GM12878 (cell line): ENCODE measurements at regions not wholly inside any gene's neighbourhood (a gene's known extent, or its start where the extent isn't known, plus 50 kb on each side); places are given as distances from the start of the nearest gene placed in this dataset.

Source experiments
- ATAC-seq: fragments of 200-7000 bp; cut with Tn5 transposase; 3 replicates; pipeline ENCODE4 v1.9.1; 2020; ENCODE audit warnings: mild to moderate bottlenecking, moderate library complexity
- BruUV-seq: library from RNA; stranded (reverse); fragments of 400-500 nt; replicated peaks from 2 replicates; lab custom pipeline; 2021; lab: Mats Ljungman, UMichigan
- CTCF ChIA-PET: fragments of 300-600 bp; sonication (Branson Sonifier 250); formaldehyde crosslinking; extraction: SDS; loops from one replicate; lab custom pipeline; 2021; ENCODE audit warnings: inconsistent platforms; lab: Yijun Ruan, JAX
- POLR2A ChIA-PET: fragments of 350-600 bp; formaldehyde crosslinking; extraction: SDS; loops from one replicate; lab custom pipeline; 2021; ENCODE audit warnings: inconsistent platforms; lab: Charles Lee
- RAD21 ChIA-PET: fragments of 300-600 bp; sonication (Branson Sonifier 250); formaldehyde crosslinking; loops from one replicate; lab custom pipeline; 2023; ENCODE audit warnings: antibody characterized with exemption; ENCODE audit not compliant: unreplicated experiment; lab: Charles Lee
- SMC1A ChIA-PET: fragments of 300-600 bp; sonication (Branson Sonifier 250); formaldehyde crosslinking; loops from one replicate; lab custom pipeline; 2023; ENCODE audit not compliant: unreplicated experiment, uncharacterized antibody; lab: Charles Lee
- DNase-seq: peaks from one replicate; pipeline ENCODE4 v3.0.0-alpha.2; 2011; ENCODE audit warnings: low read depth, low spot score
- FAIRE-seq: peaks from 3 replicates; lab custom pipeline; 2011; peaks lifted over from hg19 to GRCh38; lab: Jason Lieb, UNC
- H2AFZ ChIP-seq: 2 replicates; pipeline ENCODE4 v1.6.0; 2011; ENCODE audit warnings: low read depth, low read length, control low read depth; ENCODE audit not compliant: control insufficient read depth
- H3K27ac ChIP-seq: 2 replicates; pipeline ENCODE4 v1.5.1; 2011; ENCODE audit warnings: control low read depth; ENCODE audit not compliant: control insufficient read depth, insufficient read depth
- H3K27me3 ChIP-seq, 2 experiments: replicated peaks in 1 of 2; 2 replicates each; pipeline versions ENCODE4 v1.6.0 to v1.6.1; 2011; ENCODE audit warnings: low read length in 1 of 2; ENCODE audit not compliant: control insufficient read depth in 2 of 2, insufficient read depth in 2 of 2
- H3K36me3 ChIP-seq, 2 experiments: 2 replicates each; pipeline ENCODE4 v1.5.1; 2011; ENCODE audit warnings: low read length in 1 of 2; ENCODE audit not compliant: control insufficient read depth in 2 of 2, insufficient read depth in 2 of 2
- H3K4me1 ChIP-seq: 2 replicates; pipeline ENCODE4 v1.6.1; 2011; ENCODE audit warnings: mild to moderate bottlenecking, low read length, moderate library complexity, mixed read lengths; ENCODE audit not compliant: control insufficient read depth, insufficient read depth
- H3K4me2 ChIP-seq: 2 replicates; pipeline ENCODE4 v1.6.0; 2011; ENCODE audit warnings: control low read depth; ENCODE audit not compliant: control insufficient read depth, insufficient read depth
- H3K4me3 ChIP-seq: fragments of 200-600 bp; sonication (generic); 2 replicates; pipeline ENCODE4 v1.5.1; 2016
- H3K79me2 ChIP-seq: 2 replicates; pipeline ENCODE4 v1.6.0; 2011; ENCODE audit warnings: low read length; ENCODE audit not compliant: control insufficient read depth, insufficient read depth
- H3K9ac ChIP-seq: 2 replicates; pipeline ENCODE4 v1.8.0; 2011; ENCODE audit warnings: low read length, control low read depth, mixed read lengths; ENCODE audit not compliant: control insufficient read depth, insufficient read depth
- H3K9me3 ChIP-seq: replicated peaks from 3 replicates; pipeline ENCODE4 v1.5.1; 2011; ENCODE audit warnings: mild to moderate bottlenecking, low read length; ENCODE audit not compliant: control insufficient read depth, insufficient read depth
- H4K20me1 ChIP-seq: 2 replicates; pipeline ENCODE4 v1.6.0; 2011; ENCODE audit not compliant: control insufficient read depth, insufficient read depth
- ASH2L ChIP-seq: fragments of 300-600, 200-600 bp; sonication (generic); IDR thresholded peaks from 2 replicates; pipeline ENCODE4 v1.6.1; 2017; ENCODE audit warnings: low read depth, mild to moderate bottlenecking, borderline replicate concordance
- BACH1 ChIP-seq: fragments of 450-650 bp; IDR thresholded peaks from 2 replicates; pipeline ENCODE4 v1.6.1; 2017; ENCODE audit warnings: mild to moderate bottlenecking, borderline replicate concordance
- HDAC6 ChIP-seq: fragments of 200-600 bp; sonication (generic); IDR thresholded peaks from one replicate; pipeline ENCODE4 v1.8.0; 2017; ENCODE audit warnings: antibody characterized with exemption; ENCODE audit not compliant: unreplicated experiment
- MEF2A ChIP-seq: IDR thresholded peaks from 2 replicates; pipeline ENCODE4 v1.6.1; 2011; ENCODE audit warnings: low read depth, mild to moderate bottlenecking, low read length, moderate library complexity; ENCODE audit not compliant: insufficient read depth
- NR2F1 ChIP-seq: fragments of 450-650 bp; conservative IDR thresholded peaks from 2 replicates; pipeline ENCODE4 v1.6.1; 2017; ENCODE audit warnings: mild to moderate bottlenecking
- RAD21 ChIP-seq: IDR thresholded peaks from 2 replicates; pipeline ENCODE4 v1.6.1; 2011; ENCODE audit warnings: mild to moderate bottlenecking, low read depth, low read length, moderate library complexity; ENCODE audit not compliant: insufficient read depth
- SMC3 ChIP-seq: IDR thresholded peaks from 2 replicates; pipeline ENCODE4 v1.6.1; 2011; ENCODE audit warnings: low read length, improper control_type of control experiment, borderline replicate concordance
- SP1 ChIP-seq: IDR thresholded peaks from one replicate; pipeline ENCODE4 v1.6.1; 2011; ENCODE audit warnings: low read depth, low read length
- WGBS: methylation state at CpG from one replicate; pipeline ENCODE4 v1.1.6; 2016; ENCODE audit warnings: low lambda C conversion rate; ENCODE audit not compliant: insufficient replicate concordance, insufficient coverage; ENCODE audit errors: missing lambda C conversion rate; 5-methylcytosine and 5-hydroxymethylcytosine counted together
- in situ Hi-C: fragments of 300-500 bp; cut with MboI; formaldehyde crosslinking; loops from 9 replicates; pipeline ENCODE4 v1.14.3; 2018; ENCODE audit warnings: mixed read lengths
- intact Hi-C: fragments of 100-400 bp; cut with micrococcal nuclease; formaldehyde crosslinking; loops from one replicate; pipeline ENCODE4 v1.14.2; 2022; ENCODE audit not compliant: unreplicated experiment

DNA sequence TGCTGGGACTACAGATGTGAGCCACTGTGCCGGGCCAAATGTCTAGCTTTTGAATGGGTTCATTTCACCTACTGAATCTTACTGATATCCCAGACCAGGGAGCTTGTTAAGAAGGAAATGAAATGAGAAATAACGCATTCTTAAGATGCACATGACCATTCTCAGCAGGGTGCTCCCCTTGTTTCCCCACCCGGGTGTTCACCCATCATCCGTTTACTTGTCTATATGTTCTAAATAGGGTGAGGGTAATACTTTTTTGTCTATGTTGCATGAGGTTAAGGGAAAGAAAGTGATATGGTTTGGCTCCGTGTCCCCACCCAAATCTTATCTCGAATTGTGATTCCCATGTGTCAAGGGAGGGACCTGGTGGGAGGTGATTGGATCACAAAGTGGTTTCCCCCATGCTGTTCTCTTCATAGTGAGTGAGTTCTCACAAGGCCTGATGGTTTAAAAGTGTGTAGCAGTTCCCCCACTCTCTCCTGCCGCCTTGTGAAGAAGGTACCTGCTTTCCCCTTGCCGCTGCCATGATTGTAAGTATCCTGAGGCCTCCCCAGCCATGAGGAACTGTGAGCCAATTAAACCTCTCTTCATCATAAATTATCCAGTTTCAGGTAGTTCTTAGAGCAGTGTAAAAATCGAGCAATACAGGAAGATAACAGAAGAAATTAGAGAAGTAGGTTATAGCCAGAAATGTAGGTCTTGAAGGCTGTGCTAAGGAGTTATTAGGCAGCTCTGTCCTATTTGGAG is 129.1 kb downstream of the DDX1 start:
- Histone ChIP-seq H2AFZ (no peak overlapping the region), H3K9me3 (no peaks in the 10 kb centered on the region; the same call in 2 of the 3 replicates), H3K27ac (no peak overlapping the region), H3K4me1 (no peaks in the 10 kb centered on the region), H3K27me3 (no peaks in the 10 kb centered on the region; a peak in 1 of 4 replicates), H3K9ac (no peak overlapping the region), H4K20me1 (no peaks in the 10 kb centered on the region), H3K4me3 (no peak overlapping the region), H3K36me3 (no peaks in the 10 kb centered on the region), H3K79me2 (no peaks in the 10 kb centered on the region), H3K4me2 (no peak overlapping the region)
- FAIRE-seq, result no peak
- SMC1A ChIA-PET, result no interaction called here
- no peak for ATAC-seq
- DNase-seq, result no peak
- TF ChIP-seq HDAC6 (no peak), SP1 (no peak), MEF2A (no peak), ASH2L (no peak)
- in situ Hi-C loops (no loop called here), intact Hi-C loops (loop anchor here (1.0 kb wide), 1 partner anchor 43 kb away; no protein-coding TSS in a partner anchor)
- no TSS peak for BruUV-seq
- 28% methylated on average over 9 of the region's 9 CpGs for WGBS
- RAD21 ChIA-PET, result no interaction called here
- CTCF ChIA-PET, result no interaction called here
- POLR2A ChIA-PET, result no interaction called here

DNA sequence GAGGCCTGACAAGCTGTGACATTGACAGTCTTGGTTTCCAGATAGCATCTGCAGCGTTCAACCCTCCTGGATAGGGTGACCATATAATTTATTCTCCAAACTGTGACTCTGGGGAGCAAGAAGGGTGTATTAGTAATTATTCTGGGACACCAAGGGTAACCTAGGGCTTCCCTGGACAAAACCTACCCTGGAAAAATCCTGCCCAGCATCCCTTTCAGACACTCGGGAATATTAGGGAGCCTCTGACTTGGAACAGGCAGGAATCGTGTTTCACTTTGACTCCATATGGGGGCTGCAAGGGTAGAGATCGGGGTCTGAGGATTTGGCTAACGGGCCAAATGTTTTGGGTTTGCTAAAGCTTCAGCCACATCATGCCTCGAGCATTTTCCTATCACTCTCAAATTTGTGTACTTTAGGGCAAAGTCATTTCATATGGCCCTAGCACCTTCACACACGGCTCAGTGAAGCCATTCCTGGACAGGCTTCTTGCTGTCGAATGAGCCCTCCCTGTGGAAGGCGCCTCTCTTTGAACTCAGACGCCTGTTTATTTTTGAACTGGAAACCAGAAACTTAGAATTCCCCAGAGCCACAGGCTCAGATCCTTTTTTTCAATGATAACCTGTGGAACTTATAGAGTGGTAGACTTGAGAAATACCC is 129.9 kb downstream of the DDX1 start:
- Histone ChIP-seq H4K20me1 (no peaks in the 10 kb centered on the region), H3K27me3 (no peaks in the 10 kb centered on the region; a peak in 1 of 4 replicates), H3K4me2 (no peak overlapping the region), H3K79me2 (no peaks in the 10 kb centered on the region), H3K4me1 (no peaks in the 10 kb centered on the region), H3K36me3 (no peaks in the 10 kb centered on the region), H3K4me3 (no peak overlapping the region), H3K9ac (no peak overlapping the region), H3K27ac (no peak overlapping the region), H2AFZ (no peak overlapping the region), H3K9me3 (no peaks in the 10 kb centered on the region; the same call in 2 of the 3 replicates)
- DNase-seq, result no peak
- ChIA-PET RAD21 (no interaction called here), SMC1A (no interaction called here), CTCF (no interaction called here), POLR2A (no interaction called here)
- in situ Hi-C loops, result no loop called here
- FAIRE-seq, result no peak
- TF ChIP-seq RAD21 (no peak), SMC3 (no peak), NR2F1 (no peak), BACH1 (no peak)
- 27% methylated on average over 10 of the region's 10 CpGs for WGBS
- ATAC-seq, result no peak
- no TSS peak for BruUV-seq
- intact Hi-C loops, result loop anchor here (1.0 kb wide), 1 partner anchor 44 kb away; no protein-coding TSS in a partner anchor
